ENCODE measurements at regions not wholly inside any gene's neighbourhood (a gene's known extent, or its start where the extent isn't known, plus 50 kb on each side); places are given as distances from the start of the nearest gene placed in this dataset.
"Not testable (repeated sequence)": the region's sequence is repeated elsewhere in the genome, so short reads cannot be mapped to it uniquely, and the experiment has no call there.

DNA sequence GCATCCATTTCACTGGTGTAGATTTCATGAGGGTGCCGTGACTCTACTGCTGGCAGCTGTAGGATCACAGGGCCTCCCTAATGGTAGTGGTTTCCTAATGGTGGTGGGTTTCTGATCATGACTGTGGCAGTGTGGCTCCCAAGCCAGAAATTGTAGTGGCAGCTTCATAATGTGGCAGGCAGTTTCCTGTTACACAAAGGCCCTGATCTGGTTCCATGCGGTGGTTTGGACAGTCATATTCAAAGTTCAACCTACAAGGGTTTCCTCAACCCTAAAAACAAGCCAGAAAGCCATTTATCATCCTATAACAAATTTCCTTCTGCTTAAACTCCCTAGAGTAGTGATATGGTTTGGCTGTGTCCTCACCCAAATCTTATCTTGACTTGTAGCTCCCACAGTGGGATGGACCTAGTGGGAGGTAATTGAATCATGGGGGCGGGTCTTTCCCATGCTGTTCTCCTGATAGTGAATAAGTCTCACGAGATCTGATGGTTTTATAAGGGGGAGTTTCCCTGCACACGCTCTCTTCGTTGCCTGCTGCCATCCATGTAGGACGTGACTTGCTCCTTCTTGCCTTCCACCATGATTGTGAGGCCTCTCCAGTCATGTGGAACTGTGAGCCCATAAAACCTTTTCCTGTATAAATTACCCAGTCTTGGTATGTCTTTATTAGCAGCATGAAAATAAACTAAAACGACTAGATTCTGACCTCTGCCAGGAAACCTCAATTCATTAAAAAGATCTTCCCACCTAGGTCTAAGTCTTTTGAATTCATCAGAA, 257.1 kb downstream of the EFCAB11 start:
- no peak for TF ChIP-seq ZFX (IDR thresholded peaks at IDR 0.05)
- TF ChIP-seq, protein P1, sequence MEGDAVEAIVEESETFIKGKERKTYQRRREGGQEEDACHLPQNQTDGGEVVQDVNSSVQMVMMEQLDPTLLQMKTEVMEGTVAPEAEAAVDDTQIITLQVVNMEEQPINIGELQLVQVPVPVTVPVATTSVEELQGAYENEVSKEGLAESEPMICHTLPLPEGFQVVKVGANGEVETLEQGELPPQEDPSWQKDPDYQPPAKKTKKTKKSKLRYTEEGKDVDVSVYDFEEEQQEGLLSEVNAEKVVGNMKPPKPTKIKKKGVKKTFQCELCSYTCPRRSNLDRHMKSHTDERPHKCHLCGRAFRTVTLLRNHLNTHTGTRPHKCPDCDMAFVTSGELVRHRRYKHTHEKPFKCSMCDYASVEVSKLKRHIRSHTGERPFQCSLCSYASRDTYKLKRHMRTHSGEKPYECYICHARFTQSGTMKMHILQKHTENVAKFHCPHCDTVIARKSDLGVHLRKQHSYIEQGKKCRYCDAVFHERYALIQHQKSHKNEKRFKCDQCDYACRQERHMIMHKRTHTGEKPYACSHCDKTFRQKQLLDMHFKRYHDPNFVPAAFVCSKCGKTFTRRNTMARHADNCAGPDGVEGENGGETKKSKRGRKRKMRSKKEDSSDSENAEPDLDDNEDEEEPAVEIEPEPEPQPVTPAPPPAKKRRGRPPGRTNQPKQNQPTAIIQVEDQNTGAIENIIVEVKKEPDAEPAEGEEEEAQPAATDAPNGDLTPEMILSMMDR (conservative IDR thresholded peaks at IDR 0.05): no peak
- no peak overlapping the region for H3K27ac ChIP-seq

DNA sequence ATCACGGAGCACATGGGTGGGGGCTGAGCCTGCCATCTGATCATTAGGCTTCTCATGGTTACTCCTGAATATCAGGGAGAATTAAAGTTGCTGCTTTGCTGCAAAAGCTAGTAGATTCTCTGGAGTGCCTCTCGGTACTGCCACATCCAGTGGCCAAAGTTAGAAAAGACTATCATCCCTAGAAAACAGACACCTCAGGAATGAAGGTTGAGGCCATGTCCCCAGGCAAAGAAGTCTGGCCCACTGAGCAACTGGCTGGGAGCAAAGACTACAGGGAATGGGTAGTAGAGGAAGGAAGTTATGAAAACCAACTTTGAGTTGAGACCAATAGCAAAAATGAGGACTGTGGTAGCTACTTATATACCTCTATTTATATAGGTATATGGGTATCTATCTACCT, 258.7 kb downstream of the EFCAB11 start:
- TF ChIP-seq ZFX (IDR thresholded peaks at IDR 0.05): no peak
- TF ChIP-seq, protein P1 (conservative IDR thresholded peaks at IDR 0.05): no peak
- H3K27ac ChIP-seq: no peak overlapping the region

GRCh38 chr14:89690139-89690538, 264.4 kb downstream of the EFCAB11 start:
- H3K27ac ChIP-seq: no peak overlapping the region
- TF ChIP-seq, protein P1 (conservative IDR thresholded peaks at IDR 0.05): no peak
- TF ChIP-seq ZFX (IDR thresholded peaks at IDR 0.05): no peak

GRCh38 chr14:89689711-89690110, 264.8 kb downstream of the EFCAB11 start:
- H3K27ac ChIP-seq: not testable (repeated sequence)

- no peak overlapping the region for H3K27ac ChIP-seq
- TF ChIP-seq ZFX (IDR thresholded peaks at IDR 0.05): no peak
- TF ChIP-seq, protein P1 (conservative IDR thresholded peaks at IDR 0.05): no peak
Observed at GRCh38 chr14:89688507-89689211, 265.9 kb downstream of the EFCAB11 start.

DNA sequence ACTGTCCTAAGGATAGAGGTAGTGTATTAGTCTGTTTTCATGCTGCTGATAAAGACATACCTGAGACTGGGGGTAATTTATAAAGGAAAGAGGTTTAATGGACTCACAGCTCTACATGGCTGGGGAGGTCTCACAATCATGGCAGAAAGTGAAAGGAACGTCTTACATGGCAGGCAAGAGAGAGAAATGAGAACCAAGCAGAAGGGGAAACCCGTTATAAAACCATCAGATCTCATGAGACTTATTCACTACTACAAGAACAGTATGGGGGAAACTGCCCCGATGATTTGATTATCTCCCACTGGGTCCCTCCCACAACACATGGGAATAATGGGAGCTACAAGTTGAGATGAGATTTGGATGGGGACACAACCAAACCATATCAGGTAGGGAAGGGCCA, 267.4 kb downstream of the EFCAB11 start:
- not testable (repeated sequence) for H3K27ac ChIP-seq

DNA sequence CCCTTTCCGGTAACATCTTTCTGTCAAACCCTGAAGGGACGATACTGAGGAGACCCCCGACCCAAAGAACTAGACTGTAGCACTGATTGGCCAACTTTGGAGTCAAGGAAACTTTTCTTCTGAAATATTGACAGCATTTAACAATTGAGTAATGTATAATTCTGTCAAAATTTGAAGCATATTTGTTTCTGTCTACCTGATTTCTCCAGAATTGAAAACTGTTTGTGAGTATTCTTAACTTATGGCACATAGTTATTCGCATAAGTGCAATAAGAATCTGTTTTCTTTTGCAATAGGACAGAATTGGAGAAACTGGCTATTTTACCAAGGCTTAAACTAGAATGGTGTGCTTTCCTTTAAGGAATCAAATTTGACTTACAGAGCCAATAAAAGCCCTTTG, 267.1 kb upstream of the FOXN3 start:
- H3K27ac ChIP-seq: no peak overlapping the region
- TF ChIP-seq, protein P1 (conservative IDR thresholded peaks at IDR 0.05): no peak
- TF ChIP-seq ZFX (IDR thresholded peaks at IDR 0.05): no peak

GRCh38 chr14:89681086-89682018, 264.3 kb upstream of the FOXN3 start:
- no peak for TF ChIP-seq ZFX (IDR thresholded peaks at IDR 0.05)
- TF ChIP-seq, protein P1 (conservative IDR thresholded peaks at IDR 0.05): no peak
- H3K27ac ChIP-seq: no peak overlapping the region
